GM18861 (cell line): ENCODE measurements at regions not wholly inside any gene's neighbourhood (a gene's known extent, or its start where the extent isn't known, plus 50 kb on each side); places are given as distances from the start of the nearest gene placed in this dataset.

Source experiments
- ATAC-seq: cut with Tn5 transposase; IDR thresholded peaks from one replicate; pipeline ENCODE4 v1.9.1; 2021; ENCODE audit not compliant: unreplicated experiment

DNA sequence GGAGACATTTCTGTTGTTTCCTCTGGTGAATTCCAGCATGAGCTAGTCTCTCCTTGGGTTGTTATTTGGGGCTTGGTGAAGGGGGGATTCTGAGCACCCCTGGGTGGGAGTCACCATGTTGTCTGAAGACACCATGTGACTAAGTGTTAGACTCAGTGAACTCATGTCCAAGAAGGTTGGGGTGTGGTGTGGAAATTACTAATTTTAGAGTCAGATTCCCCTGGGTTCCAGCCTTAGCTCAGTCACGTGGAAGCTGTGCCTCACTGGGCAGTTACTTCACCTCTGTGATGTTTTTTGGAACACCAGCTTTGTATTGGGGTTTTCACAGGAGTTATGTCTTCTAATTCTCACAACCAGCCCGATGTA is 171.5 kb downstream of the RPLP1 start:
- ATAC-seq, result no peak

DNA sequence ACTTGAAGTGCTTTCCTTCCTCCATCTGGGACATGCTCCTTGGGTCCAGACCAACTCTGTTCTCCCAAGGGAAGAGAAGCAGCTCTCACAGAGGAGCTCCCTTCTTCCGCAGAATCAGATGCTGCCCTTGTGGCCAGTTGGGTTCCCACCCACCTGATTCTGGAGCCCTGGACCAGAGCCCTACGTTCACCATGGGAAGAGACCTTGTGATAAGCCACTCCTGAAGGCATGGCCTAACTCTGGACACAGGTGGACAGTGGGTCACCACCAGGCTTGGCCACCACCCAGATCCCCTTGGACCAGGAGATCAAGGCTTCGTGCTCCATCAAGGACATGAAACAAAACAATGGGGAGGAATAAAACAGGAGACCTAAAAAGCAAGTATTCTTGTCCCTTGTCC is 172.2 kb downstream of the RPLP1 start:
- ATAC-seq, result no peak

DNA sequence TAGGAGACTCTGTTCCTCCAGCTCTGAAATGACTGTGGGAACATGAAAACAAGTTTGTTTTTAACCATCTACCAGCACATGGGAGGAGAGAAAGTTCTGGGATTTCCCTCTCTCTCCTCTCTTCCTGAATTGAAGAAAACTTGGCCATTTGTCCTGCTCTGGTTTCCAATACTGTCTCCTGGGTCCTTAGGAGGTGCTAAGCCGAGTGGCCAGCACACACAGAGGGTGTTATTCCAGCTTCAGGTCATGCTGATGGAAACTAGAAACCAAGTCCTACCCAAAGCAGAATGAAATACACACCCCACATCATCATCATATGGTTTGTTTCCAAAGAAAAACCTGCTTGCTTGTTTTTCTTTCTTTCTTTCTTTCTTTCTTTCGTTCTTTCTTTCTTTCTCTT is 172.7 kb downstream of the RPLP1 start:
- no peak for ATAC-seq

GRCh38 chr15:69626095-69627066 is 173.8 kb downstream of the RPLP1 start:
- no peak for ATAC-seq

DNA sequence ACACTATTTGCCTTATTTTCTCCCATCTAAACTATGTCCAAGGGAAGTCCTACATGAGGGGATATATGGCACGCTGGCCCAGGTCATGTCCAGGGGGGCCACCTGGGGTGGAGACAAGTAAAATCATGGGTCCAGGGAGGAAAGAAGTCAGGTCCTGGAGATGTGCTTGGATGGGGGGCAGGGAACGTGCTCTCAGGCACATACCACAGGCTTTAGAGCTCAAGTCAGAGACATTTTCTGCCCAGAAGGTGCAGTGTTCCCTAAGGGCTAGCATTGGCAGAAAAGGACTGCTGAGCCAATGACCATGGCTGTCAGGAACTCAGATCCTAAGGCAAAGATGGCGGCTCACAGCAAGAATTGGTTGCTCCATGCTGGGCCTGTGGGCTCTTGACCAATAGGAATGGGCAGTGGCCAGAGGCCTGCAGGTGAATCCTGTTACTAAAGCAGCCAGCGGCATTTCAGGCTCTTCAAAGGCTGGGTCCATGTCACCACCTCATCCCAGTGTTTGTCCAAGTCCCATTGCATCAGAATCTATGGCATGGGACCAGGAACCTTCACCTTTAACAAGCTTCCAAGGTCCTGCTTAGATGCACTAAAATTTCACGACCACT is 175.0 kb downstream of the RPLP1 start:
- ATAC-seq, result no peak

DNA sequence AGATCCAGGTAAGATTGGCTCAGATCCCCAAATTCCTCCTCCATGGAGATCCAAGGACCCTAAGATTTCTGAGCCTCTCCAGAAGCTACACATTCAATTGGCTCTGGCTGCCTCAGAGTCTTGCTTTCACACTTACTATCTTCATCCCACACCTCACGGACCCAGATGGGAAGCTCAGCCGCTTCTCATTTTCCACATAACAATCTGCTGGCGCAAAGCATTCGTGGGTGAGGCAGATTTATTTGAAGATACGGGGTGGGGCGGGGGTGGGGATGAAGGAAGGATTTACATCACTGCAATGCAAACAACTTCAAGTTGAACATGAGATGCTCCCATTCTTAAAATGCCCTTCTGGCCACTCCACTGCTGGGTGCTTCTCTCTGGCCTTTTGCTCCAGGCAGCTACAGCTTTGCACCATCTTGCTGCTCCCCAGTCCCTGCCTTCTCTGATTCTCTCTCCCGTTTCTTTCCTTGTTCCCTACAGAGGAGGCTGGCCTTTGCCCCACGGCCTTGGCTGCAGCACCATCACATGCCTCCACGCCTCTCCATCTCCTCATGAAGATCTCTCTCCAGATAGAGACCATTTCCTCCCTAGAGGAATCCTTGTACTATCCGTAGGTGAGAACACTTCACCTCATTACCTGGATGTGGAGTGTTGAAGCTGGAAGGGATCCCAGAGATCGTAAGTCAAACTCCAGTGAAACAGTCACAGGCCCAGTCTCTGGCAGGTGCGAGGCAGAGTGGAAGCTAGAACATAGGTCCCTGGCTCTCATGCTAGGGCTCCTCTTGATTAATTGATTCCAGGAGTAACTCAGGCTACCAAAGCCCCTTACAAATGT is 175.9 kb downstream of the RPLP1 start:
- ATAC-seq, result no peak

DNA sequence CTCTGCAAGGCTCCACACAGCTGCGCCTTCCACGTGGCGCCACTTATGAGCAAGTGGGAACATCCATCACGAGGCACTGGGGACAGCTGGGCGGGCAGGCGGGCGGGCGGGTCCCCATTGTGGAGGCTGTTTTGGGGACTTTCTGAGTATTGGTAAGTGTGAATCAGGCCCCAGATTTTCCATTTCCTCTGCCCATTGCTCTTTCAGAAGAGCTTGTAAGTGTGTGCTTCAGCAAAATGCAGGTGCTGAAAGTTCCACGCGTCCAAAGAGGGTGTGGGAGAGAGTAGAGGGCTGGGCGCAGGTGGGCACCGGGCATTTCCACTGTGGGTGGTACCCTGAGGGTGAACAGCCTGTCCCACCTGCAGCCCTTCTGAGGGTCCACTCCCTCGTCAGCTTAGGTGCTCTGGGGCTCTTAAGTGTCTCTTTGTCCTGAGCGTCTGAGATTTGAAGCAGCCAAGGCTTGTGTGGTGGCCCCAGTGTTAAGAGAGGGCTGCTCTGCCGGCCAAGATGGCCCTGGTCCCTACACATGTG is 177.1 kb downstream of the RPLP1 start:
- ATAC-seq, result no peak

DNA sequence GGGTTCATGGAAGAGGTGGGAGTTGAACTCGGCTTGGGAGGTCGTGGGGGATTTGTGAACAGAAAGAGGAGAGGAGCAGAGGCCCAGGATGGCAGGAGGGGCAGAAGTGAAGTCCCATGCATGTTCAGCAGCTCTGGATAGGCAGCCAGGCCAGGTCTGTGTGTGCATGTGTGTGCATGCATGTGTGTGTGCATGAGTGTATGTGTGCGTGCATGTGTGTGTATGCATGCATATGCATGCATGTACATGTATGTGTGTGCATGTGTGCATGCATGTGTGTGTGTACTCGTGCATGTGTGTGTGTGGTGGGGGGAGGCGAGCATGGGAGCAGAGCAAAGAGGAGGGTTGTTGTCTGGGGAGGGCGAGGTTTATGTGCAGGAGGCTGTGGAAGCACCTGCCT is 178.4 kb downstream of the RPLP1 start:
- ATAC-seq, result no peak

DNA sequence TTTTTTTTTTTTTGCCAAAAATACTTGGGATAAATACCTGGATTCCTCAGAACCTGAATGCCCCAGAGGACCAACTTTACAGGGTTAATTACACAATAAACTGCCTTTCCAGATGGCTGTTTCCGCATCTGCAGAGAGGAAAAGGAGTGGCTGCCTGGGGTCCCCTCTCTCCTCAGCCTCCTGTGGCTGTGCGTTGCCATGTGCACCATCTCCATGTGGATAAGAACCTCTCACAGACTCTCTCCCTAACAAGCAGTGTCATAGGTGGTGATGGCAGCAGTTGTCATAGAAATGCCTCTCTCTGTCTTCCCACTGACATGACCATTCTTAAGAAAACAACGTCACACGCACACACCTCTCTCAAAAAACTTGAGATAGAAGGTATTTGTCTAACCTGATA is 179.4 kb downstream of the RPLP1 start:
- ATAC-seq, result no peak

DNA sequence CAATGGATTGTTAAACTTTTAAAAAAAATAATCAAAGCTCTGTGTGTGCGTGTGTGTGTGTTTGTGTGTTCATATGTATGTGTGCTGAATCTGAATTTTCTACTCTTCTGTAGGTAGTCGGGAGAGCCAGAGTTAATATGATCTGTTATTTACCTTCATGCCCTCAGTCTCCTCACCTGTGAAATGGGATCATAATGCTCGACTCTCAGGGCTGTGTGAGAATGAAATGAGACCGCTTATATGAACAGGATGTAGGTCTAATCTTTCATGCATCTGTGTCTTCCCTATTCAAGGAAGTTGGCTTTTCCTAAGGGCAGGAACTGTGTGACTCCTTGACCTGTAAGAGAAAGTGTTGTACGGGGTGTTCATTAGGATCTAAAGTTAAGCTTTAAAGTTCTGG is 182.2 kb downstream of the RPLP1 start:
- no peak for ATAC-seq

DNA sequence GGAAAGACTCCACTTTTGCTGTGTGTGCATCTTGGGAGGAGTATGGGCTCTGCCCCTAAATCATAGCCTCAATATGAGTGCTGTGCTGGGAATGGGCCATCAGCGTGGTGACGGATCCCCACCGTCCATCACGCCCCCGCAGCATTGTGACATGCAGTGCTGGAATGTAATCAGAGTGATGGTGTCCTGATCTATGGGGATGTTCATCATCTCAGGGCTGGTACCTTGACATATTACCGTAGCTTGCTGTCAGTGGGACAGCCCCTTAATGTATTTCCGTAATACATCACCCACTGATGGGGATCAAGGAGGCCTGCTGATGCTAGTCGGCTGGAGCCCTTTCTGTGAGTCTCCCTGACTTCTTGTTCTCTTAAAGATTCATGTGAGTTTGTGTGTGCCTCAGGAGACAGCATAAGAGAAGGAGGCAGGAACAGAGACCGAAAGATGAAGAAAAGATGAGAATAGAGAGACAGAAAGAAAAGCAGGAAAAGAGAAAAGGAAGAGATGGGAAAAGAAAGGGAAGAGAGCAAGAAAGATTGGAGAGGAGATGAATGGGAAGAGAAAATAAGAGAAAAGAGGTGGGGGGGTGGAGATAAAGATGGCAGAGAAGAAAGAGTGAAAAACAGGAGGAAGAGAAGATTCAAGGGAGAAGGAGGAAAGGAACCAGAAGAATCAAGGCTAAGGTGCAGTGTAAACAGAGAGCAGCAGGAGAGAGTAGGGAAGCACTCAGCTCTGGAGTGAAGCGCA is 183.7 kb downstream of the RPLP1 start:
- ATAC-seq, result no peak

- no peak for ATAC-seq
Measured at GRCh38 chr15:69637818-69638217, 185.2 kb downstream of the RPLP1 start.

GRCh38 chr15:69643476-69643875 is 190.9 kb downstream of the RPLP1 start:
- no peak for ATAC-seq

- ATAC-seq, result no peak
Measured at GRCh38 chr15:69643971-69644370, 191.4 kb downstream of the RPLP1 start.

DNA sequence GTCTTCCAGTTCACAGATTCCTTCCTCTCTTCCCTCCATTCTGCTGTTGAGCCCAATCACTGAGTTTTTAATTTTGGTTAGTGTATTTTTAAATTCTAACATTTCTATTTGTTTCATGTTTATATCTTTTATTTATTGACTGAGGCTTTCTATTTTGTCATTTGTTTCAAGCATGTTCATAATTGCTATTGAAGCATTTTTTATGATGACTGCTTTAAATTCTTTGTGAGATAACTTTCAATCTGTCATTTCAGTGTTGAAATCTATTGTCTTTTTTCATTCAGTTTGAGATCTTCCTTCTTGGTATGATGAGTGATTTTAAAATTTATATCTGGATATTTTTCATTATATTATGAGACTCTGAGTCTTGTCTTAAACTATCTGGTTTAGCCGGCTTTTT is 192.3 kb downstream of the RPLP1 start:
- no peak for ATAC-seq

DNA sequence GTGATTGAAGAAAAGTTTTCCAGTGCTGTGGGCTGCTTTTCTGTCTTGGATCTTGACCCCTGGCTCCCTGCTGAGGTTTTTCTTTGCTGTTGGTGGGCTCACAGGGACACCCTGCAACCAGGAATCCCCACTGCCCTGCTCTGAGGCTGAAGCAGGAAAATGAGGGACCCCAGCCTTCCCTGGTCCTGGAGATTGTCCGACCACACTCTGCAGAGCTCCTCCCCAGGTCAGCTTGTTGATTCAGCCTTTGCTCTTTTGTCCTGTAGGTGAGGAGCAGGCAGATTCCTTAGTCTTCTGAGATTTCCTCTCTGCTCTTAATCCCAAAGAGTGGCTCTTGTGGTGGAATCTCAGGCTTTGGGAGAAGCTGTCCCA is 194.5 kb downstream of the RPLP1 start:
- no peak for ATAC-seq

GRCh38 chr15:69648212-69648611 is 195.6 kb downstream of the RPLP1 start:
- ATAC-seq, result no peak

DNA sequence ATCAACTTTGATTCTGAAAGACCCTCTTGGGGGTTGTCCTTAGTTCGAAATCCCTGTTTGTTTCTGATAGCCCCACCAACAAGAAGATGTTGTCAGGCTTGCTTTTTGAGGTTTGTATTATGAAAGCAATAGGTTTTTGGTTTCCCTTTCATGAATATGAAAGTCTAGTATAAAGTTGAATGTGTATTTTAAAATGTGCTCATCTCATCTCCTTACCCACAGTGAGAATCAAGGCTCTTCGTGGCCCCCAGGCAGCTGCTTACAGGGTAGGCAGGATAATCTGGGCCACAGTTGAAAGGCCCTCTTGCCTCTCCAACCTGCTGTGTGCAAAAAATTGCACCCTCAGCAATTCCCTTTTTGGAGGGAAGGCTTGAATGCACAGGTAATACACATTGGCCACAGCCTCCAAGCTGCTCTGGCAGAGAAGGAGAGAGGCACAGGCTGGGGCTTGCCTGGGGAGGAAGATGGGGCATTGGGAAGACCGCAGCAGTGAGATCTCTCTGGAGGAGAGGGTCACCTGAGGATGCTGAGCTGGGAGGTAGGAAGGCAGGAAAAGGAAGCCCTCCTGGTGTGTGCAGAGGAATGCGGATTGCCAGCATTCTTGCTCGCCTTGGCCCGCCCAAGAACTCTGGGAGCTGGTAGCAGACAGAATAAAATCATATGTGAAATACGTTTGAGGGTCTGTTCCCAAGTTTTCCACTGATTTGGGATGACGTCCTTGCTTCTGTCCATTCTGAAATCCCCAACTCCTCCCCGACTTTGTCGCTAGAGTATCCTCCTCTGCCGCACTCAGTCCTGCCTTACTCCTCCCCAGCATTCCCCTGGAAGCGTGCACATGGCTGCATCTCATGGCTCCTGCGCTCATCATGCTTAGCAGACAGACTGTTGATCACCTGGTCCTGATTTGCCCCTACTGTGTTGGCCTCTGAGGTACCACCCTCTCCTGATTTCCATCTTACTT is 196.4 kb downstream of the RPLP1 start:
- ATAC-seq, result no peak

DNA sequence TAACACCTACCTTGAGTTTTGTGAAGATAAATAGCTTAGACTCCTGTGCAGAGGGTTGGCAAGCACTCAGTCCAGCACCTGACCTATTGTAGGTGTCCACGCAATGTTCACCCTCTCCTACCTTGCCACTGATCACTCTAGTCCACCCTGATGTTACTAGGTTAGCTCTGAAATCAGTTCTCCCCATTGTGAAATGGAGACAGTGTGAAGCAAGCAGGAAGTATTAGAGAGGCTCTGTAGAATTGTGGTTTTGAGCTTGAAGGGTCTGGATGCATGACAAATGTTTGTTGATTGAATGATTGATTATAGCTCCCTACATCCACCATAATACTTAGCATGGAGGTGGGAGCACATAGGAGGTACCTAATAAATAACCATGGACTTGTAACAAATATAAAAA is 199.7 kb downstream of the RPLP1 start:
- ATAC-seq, result no peak
